GM19351 (cell line): ENCODE measurements at regions not wholly inside any gene's neighbourhood (a gene's known extent, or its start where the extent isn't known, plus 50 kb on each side); places are given as distances from the start of the nearest gene placed in this dataset.

Experiments used
- ATAC-seq: cut with Tn5 transposase; IDR thresholded peaks from one replicate; pipeline ENCODE4 v1.9.1; 2021; ENCODE audit warnings: mild to moderate bottlenecking, moderate library complexity; ENCODE audit not compliant: unreplicated experiment

- ATAC-seq, result no peak
These were observed 121.8 kb upstream of the PLXNC1 start for GRCh38 chr12:94026596-94026995.

GRCh38 chr12:94027561-94027960, 120.8 kb upstream of the PLXNC1 start:
- no peak for ATAC-seq

GRCh38 chr12:94031763-94032162, 116.6 kb upstream of the PLXNC1 start:
- ATAC-seq, result no peak

GRCh38 chr12:94032368-94032767, 116.0 kb upstream of the PLXNC1 start:
- no peak for ATAC-seq

GRCh38 chr12:94033101-94033500, 115.3 kb upstream of the PLXNC1 start:
- ATAC-seq, result no peak

- no peak for ATAC-seq
These were observed 114.6 kb upstream of the PLXNC1 start for GRCh38 chr12:94033784-94034183.

GRCh38 chr12:94037444-94037843, 110.9 kb upstream of the PLXNC1 start:
- no peak for ATAC-seq

- ATAC-seq, result no peak
These were observed 109.8 kb upstream of the PLXNC1 start for GRCh38 chr12:94038605-94039004.

GRCh38 chr12:94039199-94039840, 109.1 kb upstream of the PLXNC1 start:
- no peak for ATAC-seq

- ATAC-seq, result no peak
These were observed 108.5 kb upstream of the PLXNC1 start for GRCh38 chr12:94039914-94040313.

- no peak for ATAC-seq
These were observed 106.5 kb upstream of the PLXNC1 start for GRCh38 chr12:94041850-94042249.

- no peak for ATAC-seq
These were observed 106.1 kb upstream of the PLXNC1 start for GRCh38 chr12:94042321-94042720.

GRCh38 chr12:94046626-94047410, 101.6 kb upstream of the PLXNC1 start:
- ATAC-seq, result no peak

- ATAC-seq, result peak; percentile 72
These were observed 100.4 kb upstream of the PLXNC1 start for GRCh38 chr12:94047781-94048567.

GRCh38 chr12:94048757-94049156, 99.6 kb upstream of the PLXNC1 start:
- no peak for ATAC-seq

GRCh38 chr12:94049718-94050117, 98.7 kb upstream of the PLXNC1 start:
- no peak for ATAC-seq

- no peak for ATAC-seq
These were observed 94.7 kb upstream of the PLXNC1 start for GRCh38 chr12:94053676-94054075.

- ATAC-seq, result no peak
These were observed 92.8 kb upstream of the PLXNC1 start for GRCh38 chr12:94055528-94055927.

GRCh38 chr12:94056419-94057158, 91.8 kb upstream of the PLXNC1 start:
- no peak for ATAC-seq

GRCh38 chr12:94057262-94058151, 90.9 kb upstream of the PLXNC1 start:
- ATAC-seq, result no peak
